ENCODE measurements at regions not wholly inside any gene's neighbourhood (a gene's known extent, or its start where the extent isn't known, plus 50 kb on each side); places are given as distances from the start of the nearest gene placed in this dataset.

DNA sequence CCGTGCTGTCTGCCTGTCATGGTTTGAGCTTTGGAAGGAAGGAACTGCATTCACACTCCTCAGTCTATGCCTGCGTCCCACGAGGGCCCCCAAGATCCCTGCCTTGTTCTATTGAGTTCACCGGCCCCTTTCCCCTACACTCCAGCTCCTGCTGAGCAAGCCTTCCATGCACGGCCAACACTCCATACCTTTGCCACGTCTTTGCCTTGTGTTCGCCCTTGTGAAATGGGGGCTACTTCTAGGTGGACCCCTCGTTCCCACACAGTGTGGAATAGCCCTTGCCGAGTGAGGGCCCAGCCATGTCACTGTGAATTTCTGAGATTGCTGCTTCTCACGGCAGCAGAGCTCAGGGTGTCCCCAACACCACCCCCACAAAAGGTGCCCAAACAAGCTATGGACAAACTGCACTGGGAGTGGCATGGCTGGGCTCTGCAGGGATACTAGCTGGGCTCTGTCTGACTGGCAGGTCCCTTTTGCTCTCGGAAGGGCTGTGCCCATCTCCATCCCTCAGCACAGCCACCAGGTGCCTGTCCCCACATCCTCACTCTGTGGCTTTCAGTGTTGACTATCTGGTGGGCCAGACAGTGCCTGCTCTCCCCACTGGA, 67.9 kb upstream of the ADAMTS2 start:
- TF ChIP-seq, protein P1, sequence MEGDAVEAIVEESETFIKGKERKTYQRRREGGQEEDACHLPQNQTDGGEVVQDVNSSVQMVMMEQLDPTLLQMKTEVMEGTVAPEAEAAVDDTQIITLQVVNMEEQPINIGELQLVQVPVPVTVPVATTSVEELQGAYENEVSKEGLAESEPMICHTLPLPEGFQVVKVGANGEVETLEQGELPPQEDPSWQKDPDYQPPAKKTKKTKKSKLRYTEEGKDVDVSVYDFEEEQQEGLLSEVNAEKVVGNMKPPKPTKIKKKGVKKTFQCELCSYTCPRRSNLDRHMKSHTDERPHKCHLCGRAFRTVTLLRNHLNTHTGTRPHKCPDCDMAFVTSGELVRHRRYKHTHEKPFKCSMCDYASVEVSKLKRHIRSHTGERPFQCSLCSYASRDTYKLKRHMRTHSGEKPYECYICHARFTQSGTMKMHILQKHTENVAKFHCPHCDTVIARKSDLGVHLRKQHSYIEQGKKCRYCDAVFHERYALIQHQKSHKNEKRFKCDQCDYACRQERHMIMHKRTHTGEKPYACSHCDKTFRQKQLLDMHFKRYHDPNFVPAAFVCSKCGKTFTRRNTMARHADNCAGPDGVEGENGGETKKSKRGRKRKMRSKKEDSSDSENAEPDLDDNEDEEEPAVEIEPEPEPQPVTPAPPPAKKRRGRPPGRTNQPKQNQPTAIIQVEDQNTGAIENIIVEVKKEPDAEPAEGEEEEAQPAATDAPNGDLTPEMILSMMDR (IDR thresholded peaks at IDR 0.05): no peak
- 84 to 91% methylated on average over 11 of the region's 11 CpGs for WGBS, 2 donors
- DNase-seq (no peak), ATAC-seq (no peak)
- no peak overlapping the region for H3K27ac ChIP-seq
- intact Hi-C loops (cut with DNase I): no loop called here
- no peak overlapping the region for H3K4me3 ChIP-seq
- H3K9me3 ChIP-seq: no peaks in the 10 kb centered on the region
- H3K4me1 ChIP-seq: no peaks in the 10 kb centered on the region
- no peaks in the 10 kb centered on the region for H3K36me3 ChIP-seq
- peaks cover 0 to 38% (median 25%) of the 10 kb centered on the region in 7 donors for H3K27me3 ChIP-seq

GRCh38 chr5:179411161-179411841, 66.0 kb upstream of the ADAMTS2 start:
- Histone ChIP-seq H3K9me3 (no peaks in the 10 kb centered on the region), H3K4me1 (peaks cover 0 to 4% (median 0%) of the 10 kb centered on the region in 9 donors), H3K4me3 (no peak overlapping the region), H3K27me3 (peaks cover 0 to 22% (median 10%) of the 10 kb centered on the region in 7 donors), H3K36me3 (no peaks in the 10 kb centered on the region), H3K27ac (no peak overlapping the region)
- ATAC-seq: no peak
- TF ChIP-seq, protein P1 (IDR thresholded peaks at IDR 0.05): no peak
- intact Hi-C loops (cut with DNase I): no loop called here
- DNase-seq: no peak
- WGBS, 2 donors: 93 to 94% methylated on average over 14 of the region's 14 CpGs

GRCh38 chr5:179410291-179411160, 65.3 kb upstream of the ADAMTS2 start:
- no peak overlapping the region for H3K27ac ChIP-seq
- intact Hi-C loops (cut with DNase I): no loop called here
- no peak overlapping the region for H3K4me3 ChIP-seq
- H3K9me3 ChIP-seq: no peaks in the 10 kb centered on the region
- DNase-seq (no peak), ATAC-seq (no peak)
- H3K27me3 ChIP-seq: peaks cover 0 to 21% (median 3%) of the 10 kb centered on the region in 7 donors
- WGBS, 2 donors: 85 to 89% methylated on average over 27 of the region's 27 CpGs
- peaks cover 0 to 8% (median 0%) of the 10 kb centered on the region in 9 donors for H3K4me1 ChIP-seq
- TF ChIP-seq, protein P1 (IDR thresholded peaks at IDR 0.05): no peak
- no peaks in the 10 kb centered on the region for H3K36me3 ChIP-seq

DNA sequence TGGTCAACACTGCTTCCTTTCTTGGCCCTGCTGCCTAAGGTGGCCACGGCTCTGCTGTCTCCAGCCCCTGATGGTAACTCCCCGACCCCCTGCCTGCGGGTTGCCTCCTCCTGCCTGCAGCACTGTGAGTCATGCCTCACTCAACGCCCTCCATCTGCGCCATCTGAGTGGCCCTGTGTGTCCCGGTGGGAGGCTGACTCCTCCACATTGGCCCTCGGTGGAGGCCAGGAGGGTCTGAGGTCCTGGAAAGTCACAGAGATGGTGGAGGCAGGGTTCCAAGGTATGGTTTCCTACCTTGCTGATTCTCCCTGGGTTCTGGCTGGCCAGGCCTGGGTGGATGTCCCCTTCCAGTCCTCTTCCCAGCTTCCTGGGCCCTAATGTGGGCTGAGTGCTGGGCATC, 64.5 kb upstream of the ADAMTS2 start:
- Histone ChIP-seq H3K4me1 (peaks cover 0 to 8% (median 0%) of the 10 kb centered on the region in 9 donors), H3K27ac (no peak overlapping the region), H3K36me3 (no peaks in the 10 kb centered on the region), H3K27me3 (peaks cover 0 to 14% (median 0%) of the 10 kb centered on the region in 7 donors), H3K9me3 (no peaks in the 10 kb centered on the region), H3K4me3 (no peak overlapping the region)
- ATAC-seq (no peak), DNase-seq (no peak)
- intact Hi-C loops (cut with DNase I): loop anchor here in 1 of 10 donors (10.0 kb wide), 1 partner anchor 245 kb away; no protein-coding TSS in a partner anchor
- 90 to 91% methylated on average over 7 of the region's 7 CpGs for WGBS, 2 donors
- TF ChIP-seq, protein P1 (IDR thresholded peaks at IDR 0.05): no peak
